IPS-NIHi11 (cell line): ENCODE measurements at regions not wholly inside any gene's neighbourhood (a gene's known extent, or its start where the extent isn't known, plus 50 kb on each side); places are given as distances from the start of the nearest gene placed in this dataset.

Experiments
- DNase-seq: peaks from one replicate; pipeline ENCODE4 v3.0.0; 2012; ENCODE audit warnings: mixed read lengths, low spot score

GRCh38 chr3:153657046-153657445, 464.1 kb upstream of the ARHGEF26 start:
- DNase-seq = no peak

- no peak for DNase-seq
Measured at GRCh38 chr3:153657461-153657860, 463.7 kb upstream of the ARHGEF26 start.

GRCh38 chr3:153658136-153658535, 463.1 kb upstream of the ARHGEF26 start:
- no peak for DNase-seq

- DNase-seq = no peak
Measured at GRCh38 chr3:153666991-153667740, 454.0 kb upstream of the ARHGEF26 start.

- no peak for DNase-seq
Measured at GRCh38 chr3:153669527-153669926, 451.7 kb upstream of the ARHGEF26 start.

- no peak for DNase-seq
Measured at GRCh38 chr3:153670577-153670976, 450.6 kb upstream of the ARHGEF26 start.

GRCh38 chr3:153673853-153674252, 447.3 kb upstream of the ARHGEF26 start:
- DNase-seq = no peak

- DNase-seq = no peak
Measured at GRCh38 chr3:153679714-153680113, 441.5 kb upstream of the ARHGEF26 start.

GRCh38 chr3:153680526-153680925, 440.7 kb upstream of the ARHGEF26 start:
- no peak for DNase-seq

- no peak for DNase-seq
Measured at GRCh38 chr3:153681057-153681456, 440.1 kb upstream of the ARHGEF26 start.

- DNase-seq = no peak
Measured at GRCh38 chr3:153688301-153689120, 432.7 kb upstream of the ARHGEF26 start.

GRCh38 chr3:153693207-153693606, 428.0 kb upstream of the ARHGEF26 start:
- no peak for DNase-seq

GRCh38 chr3:153702106-153702505, 419.1 kb upstream of the ARHGEF26 start:
- no peak for DNase-seq

- no peak for DNase-seq
Measured at GRCh38 chr3:153704115-153704514, 417.1 kb upstream of the ARHGEF26 start.

- peak; percentile 24 for DNase-seq
Measured at GRCh38 chr3:153706706-153707105, 414.5 kb upstream of the ARHGEF26 start.

- no peak for DNase-seq
Measured at GRCh38 chr3:153714016-153714415, 407.2 kb upstream of the ARHGEF26 start.

- no peak for DNase-seq
Measured at GRCh38 chr3:153714588-153715290, 406.5 kb upstream of the ARHGEF26 start.

GRCh38 chr3:153722157-153722556, 399.0 kb upstream of the ARHGEF26 start:
- no peak for DNase-seq

- no peak for DNase-seq
Measured at GRCh38 chr3:153731071-153731470, 390.1 kb upstream of the ARHGEF26 start.

- no peak for DNase-seq
Measured at GRCh38 chr3:153734777-153735551, 386.2 kb upstream of the ARHGEF26 start.

GRCh38 chr3:153740109-153740508, 381.1 kb upstream of the ARHGEF26 start:
- DNase-seq = no peak

- DNase-seq = no peak
Measured at GRCh38 chr3:153744889-153745288, 376.3 kb upstream of the ARHGEF26 start.
